HG03039 (cell line): ENCODE measurements at regions not wholly inside any gene's neighbourhood (a gene's known extent, or its start where the extent isn't known, plus 50 kb on each side); places are given as distances from the start of the nearest gene placed in this dataset.

Experiments
- ATAC-seq: cut with Tn5 transposase; IDR thresholded peaks from one replicate; pipeline ENCODE4 v1.9.1; 2021; ENCODE audit warnings: mild to moderate bottlenecking, moderate library complexity; ENCODE audit not compliant: unreplicated experiment

GRCh38 chr1:58996341-58997059, 212.7 kb upstream of the JUN start:
- ATAC-seq = peak; percentile 71

- ATAC-seq = no peak
Observed at GRCh38 chr1:58997060-58997411, 213.2 kb upstream of the JUN start.

- ATAC-seq = no peak
Observed at GRCh38 chr1:58997637-58998036, 213.8 kb upstream of the JUN start.

GRCh38 chr1:58999676-59000075, 215.8 kb upstream of the JUN start:
- ATAC-seq = no peak

GRCh38 chr1:59004755-59005154, 220.9 kb upstream of the JUN start:
- no peak for ATAC-seq

- ATAC-seq = no peak
Observed at GRCh38 chr1:59005491-59006288, 221.8 kb upstream of the JUN start.

- no peak for ATAC-seq
Observed at GRCh38 chr1:59006289-59006658, 222.4 kb upstream of the JUN start.

- ATAC-seq = no peak
Observed at GRCh38 chr1:59006932-59007331, 223.1 kb upstream of the JUN start.

- ATAC-seq = peak; percentile 20
Observed at GRCh38 chr1:59007429-59007819, 223.6 kb upstream of the JUN start.

GRCh38 chr1:59007820-59008598, 224.2 kb upstream of the JUN start:
- peak; percentile 46 for ATAC-seq

- no peak for ATAC-seq
Observed at GRCh38 chr1:59008599-59009347, 224.9 kb upstream of the JUN start.

- ATAC-seq = no peak
Observed at GRCh38 chr1:59011663-59012062, 227.8 kb upstream of the JUN start.

- ATAC-seq = no peak
Observed at GRCh38 chr1:59012378-59012777, 228.5 kb upstream of the JUN start.

- peak; percentile 46 for ATAC-seq
Observed at GRCh38 chr1:59013276-59013927, 229.6 kb upstream of the JUN start.

- ATAC-seq = no peak
Observed at GRCh38 chr1:59013928-59014279, 230.1 kb upstream of the JUN start.

GRCh38 chr1:59014827-59015226, 231.0 kb upstream of the JUN start:
- ATAC-seq = no peak

GRCh38 chr1:59015708-59016107, 231.9 kb upstream of the JUN start:
- no peak for ATAC-seq

- no peak for ATAC-seq
Observed at GRCh38 chr1:59016390-59016789, 232.5 kb upstream of the JUN start.

- no peak for ATAC-seq
Observed at GRCh38 chr1:59017501-59018231, 233.8 kb upstream of the JUN start.

- no peak for ATAC-seq
Observed at GRCh38 chr1:59018446-59018845, 234.6 kb upstream of the JUN start.
